GM23338 (cell line): ENCODE measurements at regions not wholly inside any gene's neighbourhood (a gene's known extent, or its start where the extent isn't known, plus 50 kb on each side); places are given as distances from the start of the nearest gene placed in this dataset.
"Not testable (repeated sequence)": the region's sequence is repeated elsewhere in the genome, so short reads cannot be mapped to it uniquely, and the experiment has no call there.

Experiments
- ATAC-seq: fragments of 200-7000 bp; cut with Tn5 transposase; 3 replicates; pipeline ENCODE4 v1.9.1; 2020
- DNase-seq: peaks from one replicate; pipeline ENCODE4 v3.0.0-alpha.2; 2015; ENCODE audit warnings: low spot score
- H2AFZ ChIP-seq: fragments of 200-600 bp; sonication (generic); 2 replicates; pipeline ENCODE4 v1.8.0; 2016; ENCODE audit warnings: antibody characterized with exemption, mild to moderate bottlenecking, moderate library complexity
- H3F3A ChIP-seq: fragments of 200-600 bp; sonication (generic); replicated peaks from 2 replicates; pipeline ENCODE4 v1.8.0; 2017; ENCODE audit warnings: antibody characterized with exemption, mixed run types, low read depth
- H3K27ac ChIP-seq: fragments of 200-600 bp; sonication (generic); 2 replicates; pipeline ENCODE4 v1.6.1; 2016; ENCODE audit warnings: low read depth
- H3K27me3 ChIP-seq: fragments of 200-600 bp; sonication (generic); 2 replicates; pipeline ENCODE4 v1.8.0; 2016; ENCODE audit warnings: mild to moderate bottlenecking, mixed run types, moderate library complexity; ENCODE audit not compliant: insufficient read depth
- H3K36me3 ChIP-seq: fragments of 200-600 bp; sonication (generic); 2 replicates; pipeline ENCODE4 v1.8.0; 2016; ENCODE audit warnings: mild to moderate bottlenecking; ENCODE audit not compliant: insufficient read depth
- H3K4me1 ChIP-seq: fragments of 200-600 bp; sonication (generic); 2 replicates; pipeline ENCODE4 v1.8.0; 2016; ENCODE audit warnings: mild to moderate bottlenecking, moderate library complexity; ENCODE audit not compliant: insufficient read depth
- H3K4me2 ChIP-seq: fragments of 200-600 bp; sonication (generic); 2 replicates; pipeline ENCODE4 v1.7.1; 2017; ENCODE audit warnings: mixed run types
- H3K4me3 ChIP-seq: fragments of 200-600 bp; sonication (generic); 2 replicates; pipeline ENCODE4 v1.6.1; 2016; ENCODE audit warnings: mixed run types
- H3K79me2 ChIP-seq: fragments of 200-600 bp; sonication (generic); replicated peaks from 2 replicates; pipeline ENCODE4 v1.8.0; 2017; ENCODE audit warnings: mild to moderate bottlenecking; ENCODE audit not compliant: insufficient read depth
- H3K9me2 ChIP-seq: fragments of 200-600 bp; sonication (generic); 2 replicates; pipeline ENCODE4 v1.8.0; 2017; ENCODE audit not compliant: insufficient read depth
- H4K20me1 ChIP-seq: fragments of 200-600 bp; sonication (generic); replicated peaks from 2 replicates; pipeline ENCODE4 v1.8.0; 2017; ENCODE audit warnings: mild to moderate bottlenecking; ENCODE audit not compliant: insufficient read depth
- H3K27ac Mint-ChIP-seq: 2 replicates; pipeline ENCODE4 v1.8.0; 2020; ENCODE audit warnings: inconsistent platforms, mild to moderate bottlenecking, moderate library complexity, mixed read lengths
- H3K27me3 Mint-ChIP-seq: 3 replicates; pipeline ENCODE4 v1.8.0; 2022; ENCODE audit warnings: low read depth, mild to moderate bottlenecking, moderate library complexity, mixed read lengths, inconsistent platforms; ENCODE audit not compliant: insufficient read depth, poor library complexity
- H3K36me3 Mint-ChIP-seq: 3 replicates; pipeline ENCODE4 v1.8.0; 2021; ENCODE audit warnings: low read depth, mild to moderate bottlenecking, inconsistent platforms, moderate library complexity, mixed read lengths
- H3K4me1 Mint-ChIP-seq: 3 replicates; pipeline ENCODE4 v1.8.0; 2020; ENCODE audit warnings: mild to moderate bottlenecking, inconsistent platforms, mixed read lengths
- H3K4me3 Mint-ChIP-seq: 3 replicates; pipeline ENCODE4 v1.8.0; 2021; ENCODE audit warnings: moderate library complexity, mild to moderate bottlenecking, inconsistent platforms, mixed read lengths
- H3K9me3 Mint-ChIP-seq: 3 replicates; pipeline ENCODE4 v1.8.0; 2020; ENCODE audit warnings: moderate library complexity, mild to moderate bottlenecking, inconsistent platforms, mixed read lengths
- EZH2 ChIP-seq: fragments of 200-600 bp; sonication (generic); IDR thresholded peaks from one replicate; pipeline ENCODE4 v1.8.0; 2017; ENCODE audit warnings: antibody characterized with exemption, mild to moderate bottlenecking, low read depth; ENCODE audit not compliant: unreplicated experiment
- NANOG ChIP-seq: IDR thresholded peaks from 2 replicates; pipeline ENCODE4 v1.6.1; 2016; ENCODE audit warnings: antibody characterized with exemption, borderline replicate concordance
- POLR2AphosphoS5 ChIP-seq: IDR thresholded peaks from 2 replicates; pipeline ENCODE4 v1.6.1; 2016; ENCODE audit warnings: antibody characterized with exemption, low read depth
- ZNF114 ChIP-seq: fragments of 250-450 bp; sonication (Bioruptor Pico); IDR thresholded peaks from 2 replicates; pipeline ENCODE4 v1.5.0; 2020; ENCODE audit warnings: mild to moderate bottlenecking, moderate library complexity
- TF ChIP-seq, protein P1 (sequence below), 2 experiments: fragments of 200-600 bp in 1 of 2; sonication (generic) in 1 of 2; conservative IDR thresholded peaks; 2 replicates each; pipeline versions ENCODE4 v1.5.1 to v1.6.1; 2016 to 2017; ENCODE audit warnings: antibody characterized with exemption in 2 of 2, low read depth in 2 of 2, mild to moderate bottlenecking in 2 of 2, moderate library complexity in 1 of 2
- TF ChIP-seq, protein P2 (sequence below): IDR thresholded peaks from 2 replicates; pipeline ENCODE4 v1.6.1; 2016; ENCODE audit warnings: antibody characterized with exemption

DNA sequence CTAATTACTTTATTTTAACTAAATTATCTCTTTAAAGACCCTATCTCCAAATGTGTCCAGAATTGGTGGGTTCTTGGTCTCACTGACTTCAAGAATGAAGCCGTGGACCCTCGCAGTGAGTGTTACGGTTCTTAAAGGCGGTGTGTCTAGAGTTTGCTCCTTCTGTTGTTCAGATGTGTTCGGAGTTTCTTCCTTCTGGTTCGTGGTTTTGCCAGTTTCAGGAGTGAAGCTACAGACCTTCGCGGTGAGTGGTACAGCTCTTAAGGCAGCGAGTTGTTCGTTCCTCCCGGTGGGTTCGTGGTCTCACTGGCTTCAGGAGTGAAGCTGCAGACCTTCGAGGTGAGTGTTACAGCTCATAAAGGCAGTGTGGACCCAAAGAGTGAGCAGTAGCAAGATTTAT is 77.5 kb upstream of the RGS1 start:
- not testable (repeated sequence) for H2AFZ ChIP-seq, H3K4me3 ChIP-seq, H4K20me1 ChIP-seq, H3K4me2 ChIP-seq, H3K27ac Mint-ChIP-seq, H3K27me3 Mint-ChIP-seq, H3K4me1 Mint-ChIP-seq, H3K27ac ChIP-seq, DNase-seq, H3K4me3 Mint-ChIP-seq, H3F3A ChIP-seq, H3K79me2 ChIP-seq, H3K4me1 ChIP-seq, H3K27me3 ChIP-seq, H3K36me3 ChIP-seq, H3K9me2 ChIP-seq, ATAC-seq
- H3K9me3 Mint-ChIP-seq = peaks cover 17% of the 10 kb centered on the region
- H3K36me3 Mint-ChIP-seq = peaks cover 15% of the 10 kb centered on the region; the same call in 2 of the 3 replicates

GRCh38 chr1:192499061-192499581 is 76.5 kb upstream of the RGS1 start:
- not testable (repeated sequence) for H3K4me2 ChIP-seq, H3F3A ChIP-seq, H3K27ac ChIP-seq, H3K27me3 ChIP-seq, H3K4me3 ChIP-seq, DNase-seq, H3K4me1 ChIP-seq, H3K79me2 ChIP-seq, ATAC-seq, H3K4me1 Mint-ChIP-seq, H3K27me3 Mint-ChIP-seq, H4K20me1 ChIP-seq, H3K9me2 ChIP-seq, H3K36me3 ChIP-seq, H3K27ac Mint-ChIP-seq, H2AFZ ChIP-seq, H3K4me3 Mint-ChIP-seq
- H3K9me3 Mint-ChIP-seq = peaks cover 17% of the 10 kb centered on the region
- H3K36me3 Mint-ChIP-seq = peaks cover 15% of the 10 kb centered on the region; the same call in 2 of the 3 replicates

- not testable (repeated sequence) for H3K36me3 ChIP-seq, H3K4me3 Mint-ChIP-seq, H3K9me2 ChIP-seq, H3K27me3 Mint-ChIP-seq, H3K4me1 Mint-ChIP-seq, H3K27ac ChIP-seq, H3K4me2 ChIP-seq, ATAC-seq, H3K27ac Mint-ChIP-seq, H3K4me3 ChIP-seq, H3K4me1 ChIP-seq, H3K79me2 ChIP-seq, H3K27me3 ChIP-seq, H4K20me1 ChIP-seq, DNase-seq, H3F3A ChIP-seq
- peaks cover 17% of the 10 kb centered on the region for H3K9me3 Mint-ChIP-seq
- H2AFZ ChIP-seq = peak overlapping the region; percentile 88
- H3K36me3 Mint-ChIP-seq = peaks cover 15% of the 10 kb centered on the region; the same call in 2 of the 3 replicates
These were observed 75.0 kb upstream of the RGS1 start for GRCh38 chr1:192500541-192500940.

DNA sequence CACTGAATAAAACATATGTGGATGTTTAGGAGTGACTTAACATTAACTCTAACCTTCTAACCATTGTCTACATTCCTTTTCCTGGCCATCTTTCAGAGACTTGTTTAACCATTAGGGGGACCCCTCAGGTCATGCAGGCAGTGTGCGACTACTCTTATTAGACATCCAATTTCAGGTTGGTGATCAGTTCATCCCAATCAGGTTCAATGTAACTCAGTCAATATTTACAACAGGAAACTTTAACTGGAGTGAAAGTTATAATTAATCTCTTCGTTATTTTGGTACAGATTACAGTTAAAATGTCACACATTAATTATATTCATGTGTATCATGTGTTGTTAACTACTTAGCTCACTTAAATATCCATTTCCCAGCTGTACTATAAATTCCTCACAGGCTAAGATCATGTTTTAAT is 68.8 kb upstream of the RGS1 start:
- no peaks in the 10 kb centered on the region for H3K9me2 ChIP-seq
- H3K36me3 ChIP-seq = no peaks in the 10 kb centered on the region
- no peak overlapping the region for H3K4me3 ChIP-seq
- no peak overlapping the region for H3K4me2 ChIP-seq
- H3K27ac Mint-ChIP-seq = no peak overlapping the region
- H3K27me3 ChIP-seq = no peaks in the 10 kb centered on the region
- H3K4me1 ChIP-seq = no peaks in the 10 kb centered on the region
- no peaks in the 10 kb centered on the region for H3K36me3 Mint-ChIP-seq
- peak; percentile 59 for ATAC-seq
- no peaks in the 10 kb centered on the region; the same call in 2 of the 3 replicates for H3K9me3 Mint-ChIP-seq
- no peak overlapping the region for H3K4me3 Mint-ChIP-seq
- H4K20me1 ChIP-seq = no peaks in the 10 kb centered on the region
- no peaks in the 10 kb centered on the region for H3K79me2 ChIP-seq
- TF ChIP-seq NANOG (no peak), POLR2AphosphoS5 (no peak), EZH2 (no peak), ZNF114 (CRISPR knock-in tag) (no peak)
- TF ChIP-seq, protein P1, sequence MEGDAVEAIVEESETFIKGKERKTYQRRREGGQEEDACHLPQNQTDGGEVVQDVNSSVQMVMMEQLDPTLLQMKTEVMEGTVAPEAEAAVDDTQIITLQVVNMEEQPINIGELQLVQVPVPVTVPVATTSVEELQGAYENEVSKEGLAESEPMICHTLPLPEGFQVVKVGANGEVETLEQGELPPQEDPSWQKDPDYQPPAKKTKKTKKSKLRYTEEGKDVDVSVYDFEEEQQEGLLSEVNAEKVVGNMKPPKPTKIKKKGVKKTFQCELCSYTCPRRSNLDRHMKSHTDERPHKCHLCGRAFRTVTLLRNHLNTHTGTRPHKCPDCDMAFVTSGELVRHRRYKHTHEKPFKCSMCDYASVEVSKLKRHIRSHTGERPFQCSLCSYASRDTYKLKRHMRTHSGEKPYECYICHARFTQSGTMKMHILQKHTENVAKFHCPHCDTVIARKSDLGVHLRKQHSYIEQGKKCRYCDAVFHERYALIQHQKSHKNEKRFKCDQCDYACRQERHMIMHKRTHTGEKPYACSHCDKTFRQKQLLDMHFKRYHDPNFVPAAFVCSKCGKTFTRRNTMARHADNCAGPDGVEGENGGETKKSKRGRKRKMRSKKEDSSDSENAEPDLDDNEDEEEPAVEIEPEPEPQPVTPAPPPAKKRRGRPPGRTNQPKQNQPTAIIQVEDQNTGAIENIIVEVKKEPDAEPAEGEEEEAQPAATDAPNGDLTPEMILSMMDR (conservative IDR thresholded peaks at IDR 0.05; ENCODE audit: low read depth in 2 of 2) = peak; percentile 55 to 74
- TF ChIP-seq, protein P2, sequence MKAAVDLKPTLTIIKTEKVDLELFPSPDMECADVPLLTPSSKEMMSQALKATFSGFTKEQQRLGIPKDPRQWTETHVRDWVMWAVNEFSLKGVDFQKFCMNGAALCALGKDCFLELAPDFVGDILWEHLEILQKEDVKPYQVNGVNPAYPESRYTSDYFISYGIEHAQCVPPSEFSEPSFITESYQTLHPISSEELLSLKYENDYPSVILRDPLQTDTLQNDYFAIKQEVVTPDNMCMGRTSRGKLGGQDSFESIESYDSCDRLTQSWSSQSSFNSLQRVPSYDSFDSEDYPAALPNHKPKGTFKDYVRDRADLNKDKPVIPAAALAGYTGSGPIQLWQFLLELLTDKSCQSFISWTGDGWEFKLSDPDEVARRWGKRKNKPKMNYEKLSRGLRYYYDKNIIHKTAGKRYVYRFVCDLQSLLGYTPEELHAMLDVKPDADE = no peak
- no peaks in the 10 kb centered on the region for H3K27me3 Mint-ChIP-seq
- no peaks in the 10 kb centered on the region for H3K4me1 Mint-ChIP-seq
- peak; percentile 56 for DNase-seq
- H3K27ac ChIP-seq = no peak overlapping the region
- H2AFZ ChIP-seq = no peak overlapping the region
- no peaks in the 10 kb centered on the region for H3F3A ChIP-seq
